Heart left ventricle (tissue), 16 donors: ENCODE measurements at regions not wholly inside any gene's neighbourhood (a gene's known extent, or its start where the extent isn't known, plus 50 kb on each side); places are given as distances from the start of the nearest gene placed in this dataset.

ENCODE experiments used
- ATAC-seq, 4 donors: fragments of 200-7000 bp; cut with Tn5 transposase; one replicate each; pipeline ENCODE4 v1.9.1; 2020 to 2022; ENCODE audit warnings: moderate library complexity in 4 of 4, mild to moderate bottlenecking in 3 of 4, moderate number of reproducible peaks in 1 of 4
- DNase-seq, 5 donors: peaks; one replicate each; pipeline ENCODE4 v3.0.0-alpha.2; 2020
- H3K27ac ChIP-seq, 12 donors: fragments of 200-600 bp; sonication (generic) in 4 of 12; one replicate each; pipeline versions ENCODE4 v1.5.0 to v1.8.0; 2016 to 2022; ENCODE audit warnings: mild to moderate bottlenecking in 2 of 12
- H3K27me3 ChIP-seq, 9 donors: fragments of 200-600 bp; sonication (generic) in 2 of 9; one replicate each; pipeline versions ENCODE4 v1.5.1 to v1.8.0; 2016 to 2022; ENCODE audit warnings: mild to moderate bottlenecking in 3 of 9
- H3K36me3 ChIP-seq, 9 donors: fragments of 200-600 bp; sonication (generic) in 2 of 9; one replicate each; pipeline versions ENCODE4 v1.5.0 to v1.8.0; 2018 to 2022; ENCODE audit warnings: mild to moderate bottlenecking in 2 of 9
- H3K4me1 ChIP-seq, 12 donors: fragments of 200-600 bp; sonication (generic) in 4 of 12; one replicate each; pipeline versions ENCODE4 v1.5.0 to v1.8.0; 2016 to 2022; ENCODE audit warnings: mild to moderate bottlenecking in 3 of 12
- H3K4me3 ChIP-seq, 12 donors: fragments of 200-600 bp; sonication (generic) in 4 of 12; one replicate each; pipeline versions ENCODE4 v1.5.0 to v1.8.0; 2017 to 2022; ENCODE audit warnings: mild to moderate bottlenecking in 9 of 12, moderate library complexity in 4 of 12
- H3K9me3 ChIP-seq, 12 donors: fragments of 200-600 bp; sonication (generic) in 4 of 12; one replicate each; pipeline versions ENCODE4 v1.5.0 to v1.8.0; 2016 to 2022; ENCODE audit warnings: mild to moderate bottlenecking in 1 of 12
- POLR2A ChIP-seq, 2 donors: fragments of 450-650 bp; IDR thresholded peaks; one replicate each; pipeline ENCODE4 v1.6.1; 2017; ENCODE audit warnings: antibody characterized with exemption in 2 of 2, mild to moderate bottlenecking in 2 of 2, moderate library complexity in 2 of 2
- WGBS, 4 donors: extraction: QIAGEN DNeasy Blood & Tissue Kit in 2 of 4; methylation state at CpG; one replicate each; pipeline versions ENCODE4 v1.1.5 to v1.1.7; 2013 to 2018; 5-methylcytosine and 5-hydroxymethylcytosine counted together
- intact Hi-C, 10 donors: fragments of 100-400 bp; cut with DNase I; formaldehyde crosslinking; loops; one replicate each; pipeline versions ENCODE4 v1.11.1 to v1.14.2; 2022
- TF ChIP-seq, protein P1 (sequence below), 12 donors: fragments of 200-600 bp; sonication (generic) in 4 of 12; IDR thresholded peaks; one replicate each; pipeline versions ENCODE4 v1.5.0 to v1.8.0; 2018 to 2022; ENCODE audit warnings: antibody characterized with exemption in 12 of 12, mild to moderate bottlenecking in 5 of 12
- donor health status: ischemic (EF 13 %, LVEDD 7.1; RV severe dilation, severe dysfunction).
- donor health status: healthy with polysubstance abuse.
- donor health status: DM: no; HTN: yes; CAD: no.
- donor health status: DM: no; HTN: no; CAD: no.
- donor health status: ischemic (EF 25% LVEDD 6.9; RV normal size, moderate dysfunction).
- donor health status: ischemic (EF 25% LVEDD 5.7; RV mildly dilated, moderate dysfunction).
- donor health status: healthy.
- donor health status: DM: yes; HTN: yes; CAD: no.
- donor health status: ischemic (EF 35%, LVEDD 5.7; RV mildly dilated, moderate dysfunction).
- donor health status: nonischemic (EF 11% LVEDD 7.7; RV severe dilation, severe dysfunction).
- donor health status: DM: yes; HTN: yes; CAD: no.
- donor health status: PGD.
- donor health status: ischemic (EF 29% LVEDD 5.4; RV normal size, mild dysfunction).
- donor health status: nonischemic (EF 23%, LVEDD 6.1; RV moderate dilation, normal function).

DNA sequence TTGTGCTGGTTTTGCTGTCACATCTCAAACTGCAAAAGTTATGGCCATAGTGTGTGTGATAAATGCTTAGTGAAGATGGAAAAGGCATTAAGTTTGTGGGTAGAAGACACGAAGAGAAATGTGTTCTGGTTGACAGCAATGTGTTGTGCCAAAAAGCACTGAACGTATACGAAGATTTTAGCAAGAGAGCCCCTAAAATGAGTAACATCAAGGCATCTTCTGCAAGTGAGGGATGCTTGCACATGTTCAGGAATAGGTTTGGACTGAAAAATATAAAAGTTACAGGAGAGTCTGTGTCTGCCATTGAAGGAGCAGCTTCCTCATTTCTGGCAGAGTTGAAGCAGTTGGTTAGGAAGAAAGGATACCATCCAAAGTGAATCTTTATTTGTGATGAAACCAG is 167.1 kb downstream of the ADAMTS15 start:
- peaks cover 0 to 32% (median 14%) of the 10 kb centered on the region in 12 donors for H3K4me1 ChIP-seq
- H3K9me3 ChIP-seq, result peaks cover 0 to 5% (median 0%) of the 10 kb centered on the region in 12 donors
- no peaks in the 10 kb centered on the region for H3K27me3 ChIP-seq
- intact Hi-C loops, result no loop called here
- TF ChIP-seq POLR2A (IDR thresholded peaks at IDR 0.05), result no peak
- TF ChIP-seq, protein P1, sequence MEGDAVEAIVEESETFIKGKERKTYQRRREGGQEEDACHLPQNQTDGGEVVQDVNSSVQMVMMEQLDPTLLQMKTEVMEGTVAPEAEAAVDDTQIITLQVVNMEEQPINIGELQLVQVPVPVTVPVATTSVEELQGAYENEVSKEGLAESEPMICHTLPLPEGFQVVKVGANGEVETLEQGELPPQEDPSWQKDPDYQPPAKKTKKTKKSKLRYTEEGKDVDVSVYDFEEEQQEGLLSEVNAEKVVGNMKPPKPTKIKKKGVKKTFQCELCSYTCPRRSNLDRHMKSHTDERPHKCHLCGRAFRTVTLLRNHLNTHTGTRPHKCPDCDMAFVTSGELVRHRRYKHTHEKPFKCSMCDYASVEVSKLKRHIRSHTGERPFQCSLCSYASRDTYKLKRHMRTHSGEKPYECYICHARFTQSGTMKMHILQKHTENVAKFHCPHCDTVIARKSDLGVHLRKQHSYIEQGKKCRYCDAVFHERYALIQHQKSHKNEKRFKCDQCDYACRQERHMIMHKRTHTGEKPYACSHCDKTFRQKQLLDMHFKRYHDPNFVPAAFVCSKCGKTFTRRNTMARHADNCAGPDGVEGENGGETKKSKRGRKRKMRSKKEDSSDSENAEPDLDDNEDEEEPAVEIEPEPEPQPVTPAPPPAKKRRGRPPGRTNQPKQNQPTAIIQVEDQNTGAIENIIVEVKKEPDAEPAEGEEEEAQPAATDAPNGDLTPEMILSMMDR (IDR thresholded peaks at IDR 0.05), result no peak
- no peak for ATAC-seq
- no peaks in the 10 kb centered on the region for H3K36me3 ChIP-seq
- H3K4me3 ChIP-seq, result no peak overlapping the region
- no peak overlapping the region for H3K27ac ChIP-seq
- DNase-seq, result no peak
- 80 to 87% (median 86%) methylated on average over 3 of the region's 3 CpGs for WGBS, 4 donors

DNA sequence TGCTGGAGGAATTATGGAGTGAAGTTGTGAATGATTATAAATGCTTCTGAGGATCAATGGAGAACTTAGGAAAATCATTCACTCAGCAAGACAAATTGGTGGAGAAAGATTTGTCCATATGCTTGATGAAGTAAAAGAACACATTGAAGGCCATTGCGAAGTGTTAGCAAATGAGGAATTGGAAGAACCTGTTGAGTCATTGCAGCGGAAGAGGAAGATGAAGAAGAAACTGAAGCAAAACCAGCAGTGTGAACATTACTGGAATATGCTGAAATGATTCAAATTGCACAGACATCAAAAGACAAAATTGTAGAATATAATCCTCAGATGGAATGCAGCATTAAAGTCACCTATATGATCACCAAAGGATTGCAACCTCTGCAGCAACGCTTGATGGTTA is 168.1 kb downstream of the ADAMTS15 start:
- Histone ChIP-seq H3K36me3 (no peaks in the 10 kb centered on the region), H3K4me3 (no peak overlapping the region), H3K27ac (peak overlapping the region in 1 of 12 donors; percentile 25), H3K4me1 (peaks cover 0 to 27% (median 9%) of the 10 kb centered on the region in 12 donors), H3K27me3 (no peaks in the 10 kb centered on the region), H3K9me3 (peaks cover 0 to 5% (median 0%) of the 10 kb centered on the region in 12 donors)
- TF ChIP-seq, protein P1 (IDR thresholded peaks at IDR 0.05), result no peak
- no peak for TF ChIP-seq POLR2A (IDR thresholded peaks at IDR 0.05)
- 91 to 95% (median 93%) methylated on average over 3 of the region's 3 CpGs for WGBS, 4 donors
- DNase-seq (no peak), ATAC-seq (no peak)
- intact Hi-C loops, result no loop called here

GRCh38 chr11:130617001-130617400 is 168.6 kb downstream of the ADAMTS15 start:
- intact Hi-C loops, result no loop called here
- TF ChIP-seq, protein P1 (IDR thresholded peaks at IDR 0.05), result no peak
- no peak for TF ChIP-seq POLR2A (IDR thresholded peaks at IDR 0.05)
- DNase-seq (no peak), ATAC-seq (no peak)
- Histone ChIP-seq H3K4me1 (peaks cover 0 to 23% (median 6%) of the 10 kb centered on the region in 12 donors), H3K4me3 (no peak overlapping the region), H3K27ac (peak overlapping the region in 1 of 12 donors; percentile 25), H3K36me3 (no peaks in the 10 kb centered on the region), H3K9me3 (peaks cover 0 to 5% (median 0%) of the 10 kb centered on the region in 12 donors), H3K27me3 (no peaks in the 10 kb centered on the region)
- 81 to 87% (median 84%) methylated on average over 5 of the region's 5 CpGs for WGBS, 4 donors

GRCh38 chr11:130620548-130620947 is 172.1 kb downstream of the ADAMTS15 start:
- Histone ChIP-seq H3K4me1 (peaks cover 0 to 13% (median 6%) of the 10 kb centered on the region in 12 donors), H3K27ac (no peak overlapping the region), H3K9me3 (peaks cover 0 to 5% (median 0%) of the 10 kb centered on the region in 12 donors), H3K4me3 (no peak overlapping the region), H3K36me3 (no peaks in the 10 kb centered on the region), H3K27me3 (no peaks in the 10 kb centered on the region)
- intact Hi-C loops, result no loop called here
- ATAC-seq (no peak), DNase-seq (no peak)
- TF ChIP-seq, protein P1 (IDR thresholded peaks at IDR 0.05), result no peak
- no peak for TF ChIP-seq POLR2A (IDR thresholded peaks at IDR 0.05)
- 90 to 95% (median 92%) methylated on average over 4 of the region's 4 CpGs for WGBS, 4 donors
